Loucy (cell line): ENCODE measurements at regions not wholly inside any gene's neighbourhood (a gene's known extent, or its start where the extent isn't known, plus 50 kb on each side); places are given as distances from the start of the nearest gene placed in this dataset.

Experiments
- EZH2phosphoT487 ChIP-seq: fragments of 200-600 bp; IDR thresholded peaks from 2 replicates; pipeline ENCODE4 v1.6.1; 2018; ENCODE audit warnings: antibody characterized with exemption, mild to moderate bottlenecking, moderate library complexity, borderline replicate concordance
- TF ChIP-seq, protein P1 (sequence below): fragments of 200-600 bp; sonication (generic); conservative IDR thresholded peaks from 2 replicates; pipeline ENCODE4 v1.5.1; 2014; ENCODE audit warnings: mild to moderate bottlenecking, antibody characterized with exemption, low read length

DNA sequence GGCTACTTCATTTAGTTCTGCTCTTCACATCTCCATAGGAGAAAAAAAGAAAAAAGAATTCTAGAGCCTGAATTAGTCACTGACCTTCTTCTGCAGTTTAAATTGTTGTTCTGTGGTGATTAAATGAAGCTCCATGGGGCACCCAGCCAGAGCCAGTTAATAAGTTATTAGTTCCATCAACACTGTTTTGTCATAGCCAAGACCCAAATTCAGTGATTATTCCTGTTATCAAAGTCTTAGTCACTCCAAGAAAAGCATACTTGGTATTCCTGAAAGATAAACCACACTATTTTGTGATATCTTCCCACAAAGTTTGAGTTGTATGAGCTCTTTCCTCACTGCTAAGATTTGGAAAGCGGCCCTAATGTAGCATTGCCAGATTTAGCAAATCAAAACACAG is 134.8 kb upstream of the RGMB start:
- TF ChIP-seq EZH2phosphoT487, result no peak
- TF ChIP-seq, protein P1, sequence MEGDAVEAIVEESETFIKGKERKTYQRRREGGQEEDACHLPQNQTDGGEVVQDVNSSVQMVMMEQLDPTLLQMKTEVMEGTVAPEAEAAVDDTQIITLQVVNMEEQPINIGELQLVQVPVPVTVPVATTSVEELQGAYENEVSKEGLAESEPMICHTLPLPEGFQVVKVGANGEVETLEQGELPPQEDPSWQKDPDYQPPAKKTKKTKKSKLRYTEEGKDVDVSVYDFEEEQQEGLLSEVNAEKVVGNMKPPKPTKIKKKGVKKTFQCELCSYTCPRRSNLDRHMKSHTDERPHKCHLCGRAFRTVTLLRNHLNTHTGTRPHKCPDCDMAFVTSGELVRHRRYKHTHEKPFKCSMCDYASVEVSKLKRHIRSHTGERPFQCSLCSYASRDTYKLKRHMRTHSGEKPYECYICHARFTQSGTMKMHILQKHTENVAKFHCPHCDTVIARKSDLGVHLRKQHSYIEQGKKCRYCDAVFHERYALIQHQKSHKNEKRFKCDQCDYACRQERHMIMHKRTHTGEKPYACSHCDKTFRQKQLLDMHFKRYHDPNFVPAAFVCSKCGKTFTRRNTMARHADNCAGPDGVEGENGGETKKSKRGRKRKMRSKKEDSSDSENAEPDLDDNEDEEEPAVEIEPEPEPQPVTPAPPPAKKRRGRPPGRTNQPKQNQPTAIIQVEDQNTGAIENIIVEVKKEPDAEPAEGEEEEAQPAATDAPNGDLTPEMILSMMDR, result no peak
